HPDE6-E6E7 (cell line): ENCODE measurements at regions not wholly inside any gene's neighbourhood (a gene's known extent, or its start where the extent isn't known, plus 50 kb on each side); places are given as distances from the start of the nearest gene placed in this dataset.
A peak's percentile ranks its signal among the peaks of the same experiment; 100 is the strongest.

ENCODE experiments used
- DNase-seq: peaks from one replicate; pipeline ENCODE4 v3.0.0; 2011; ENCODE audit warnings: missing footprints; ENCODE audit errors: extremely low spot score

DNA sequence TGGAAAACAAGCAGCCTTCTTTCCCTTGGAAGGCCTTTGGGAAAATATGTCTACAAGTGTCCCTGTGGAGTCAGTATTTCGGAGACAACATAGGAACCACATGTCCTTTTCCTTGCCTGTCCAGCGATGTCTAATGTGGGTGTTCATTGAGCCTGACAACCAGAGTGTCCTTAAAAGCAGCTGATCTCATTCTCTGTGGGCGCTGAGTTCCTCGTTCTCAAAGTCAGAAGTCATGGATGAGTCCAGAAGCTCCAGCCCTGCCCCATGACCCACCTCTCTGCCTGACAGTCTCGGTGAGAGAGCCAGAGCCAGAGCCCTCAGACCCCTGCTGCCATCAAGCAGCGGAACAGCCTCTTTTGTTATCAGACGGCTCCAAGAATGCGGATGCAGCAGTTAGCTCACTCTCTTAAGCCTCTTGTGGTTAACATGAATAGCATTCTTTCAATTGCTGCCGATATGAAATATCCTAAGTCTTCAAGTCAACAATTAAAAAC, 329.2 kb downstream of the TGFB2 start:
- DNase-seq, result peak; percentile 35

DNA sequence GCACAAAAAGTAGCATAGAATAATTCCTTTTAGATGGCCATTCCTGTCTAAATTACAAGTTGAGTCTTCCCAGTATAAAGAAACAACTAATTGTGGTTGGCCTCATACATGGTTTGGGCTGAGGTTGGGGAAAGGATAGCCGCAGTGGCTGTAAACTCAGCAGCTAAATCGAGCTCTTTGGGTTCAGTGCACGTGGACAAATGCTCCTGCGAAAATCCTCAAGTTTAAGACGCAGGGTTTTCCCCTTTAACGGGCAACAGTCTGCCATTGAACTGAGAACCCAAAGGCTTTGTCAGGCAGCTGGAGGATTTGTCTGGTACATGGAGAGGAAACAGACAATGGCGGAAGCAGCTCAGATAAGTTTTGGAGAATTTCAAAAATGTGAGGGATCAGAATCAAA, 331.9 kb downstream of the TGFB2 start:
- DNase-seq, result no peak

DNA sequence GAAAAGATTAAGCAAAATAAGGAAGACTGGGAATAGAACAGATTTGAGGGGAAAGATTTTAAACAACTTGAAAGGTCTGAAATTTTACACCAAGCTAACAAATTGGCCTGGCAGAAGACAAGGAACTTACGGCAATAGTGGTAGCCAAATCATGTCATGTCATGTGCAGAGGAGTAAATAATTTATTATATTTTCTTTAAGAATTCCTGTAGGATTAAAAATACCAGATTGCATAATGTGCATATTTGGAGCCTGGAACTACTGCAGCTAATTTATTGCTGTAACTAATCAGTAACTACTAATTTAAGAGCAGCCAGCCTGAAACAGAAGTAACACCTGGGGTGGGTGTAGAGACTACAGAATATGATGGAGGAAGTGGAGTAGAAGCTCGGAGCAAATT, 334.3 kb downstream of the TGFB2 start:
- no peak for DNase-seq

DNA sequence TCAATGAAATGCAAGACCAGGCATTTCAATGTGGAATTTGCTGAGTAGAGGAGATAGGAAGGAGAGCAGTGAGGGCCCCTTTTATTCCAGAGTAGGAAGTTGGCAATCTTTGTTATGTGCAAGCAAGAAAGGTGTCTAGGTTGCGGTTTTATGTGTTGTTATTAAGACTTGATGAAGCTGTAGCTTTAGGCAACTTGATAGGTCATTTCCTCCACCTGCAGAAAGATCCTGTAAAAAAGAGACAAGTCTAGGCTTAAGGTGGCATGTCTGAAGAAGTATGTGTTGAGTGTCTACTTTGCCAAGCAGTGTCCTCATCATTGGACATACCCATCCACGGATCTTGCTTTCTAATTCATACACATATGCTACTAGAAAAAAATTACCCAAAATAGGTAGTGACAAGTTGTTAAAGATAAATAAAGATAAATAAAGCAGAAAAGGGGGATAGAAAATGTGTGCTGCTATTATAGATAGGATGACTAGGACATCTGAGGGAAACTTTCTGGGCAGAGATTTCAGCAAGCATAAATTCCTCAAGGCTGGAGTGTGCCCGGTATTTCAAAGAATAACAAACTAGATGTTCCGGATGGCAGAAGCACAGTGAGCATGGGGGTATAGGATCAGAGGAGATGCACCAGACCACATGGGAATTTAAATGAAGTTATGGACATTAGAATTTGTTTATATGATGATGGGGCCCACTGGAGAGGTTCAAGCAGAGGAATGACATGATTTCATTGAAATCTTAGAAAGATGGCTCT, 335.0 kb downstream of the TGFB2 start:
- no peak for DNase-seq

DNA sequence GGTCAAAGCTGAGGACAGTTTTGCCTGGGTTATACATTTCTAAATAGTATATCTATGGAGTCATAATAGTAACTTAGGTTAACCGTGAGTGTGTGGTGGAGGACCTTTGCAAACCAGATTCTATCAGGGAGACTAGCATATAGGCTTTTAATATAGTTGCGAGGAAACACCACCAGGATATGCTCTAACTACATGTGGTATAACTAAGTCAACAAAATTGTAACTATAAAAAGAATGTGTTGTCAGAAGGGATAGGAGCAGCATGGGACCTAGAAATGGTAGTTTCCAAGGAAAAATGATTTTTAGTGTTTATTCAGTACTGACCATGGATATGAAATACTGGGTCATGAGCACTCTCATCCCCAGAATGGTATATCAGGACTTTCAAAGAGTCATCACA, 338.1 kb downstream of the TGFB2 start:
- DNase-seq, result no peak

- DNase-seq, result no peak
Observed at GRCh38 chr1:218686258-218686657, 341.1 kb downstream of the TGFB2 start.

DNA sequence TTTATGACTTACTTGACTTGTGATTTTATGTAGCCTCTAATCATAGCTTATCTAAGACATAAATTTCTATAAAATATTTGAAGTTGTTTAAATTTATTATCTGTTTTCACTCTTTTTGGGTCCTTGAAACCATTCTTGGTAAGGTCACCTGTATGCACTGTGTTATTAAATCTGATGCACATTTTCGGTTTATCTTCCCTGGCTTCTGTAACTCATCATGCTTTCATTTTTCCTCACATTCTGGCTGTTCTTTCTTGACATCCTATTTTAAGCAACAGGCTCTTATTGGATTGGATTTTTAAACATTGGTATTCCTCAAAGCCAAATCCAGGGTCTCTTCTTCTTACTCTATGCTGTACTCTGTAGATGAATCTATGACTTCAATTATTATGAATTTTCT, 341.6 kb downstream of the TGFB2 start:
- no peak for DNase-seq

DNA sequence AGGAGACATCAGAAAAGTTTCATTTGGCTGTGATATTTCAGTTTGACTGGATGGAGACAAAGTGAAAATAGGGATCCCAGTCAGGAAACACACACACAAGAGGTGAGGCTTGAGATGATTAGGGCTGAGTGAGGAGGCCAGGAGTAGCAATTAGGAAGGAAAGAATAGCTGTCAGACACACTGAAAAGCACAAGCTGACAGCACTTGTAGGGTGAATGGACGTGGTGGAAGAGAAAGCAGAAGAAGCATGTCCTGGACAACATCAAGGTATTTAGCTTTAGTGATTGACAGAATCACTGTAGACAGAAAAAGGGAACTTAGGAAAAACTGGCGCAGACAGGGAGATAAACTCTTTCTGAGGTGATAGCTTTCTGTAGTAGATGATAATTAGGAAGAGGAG, 347.7 kb downstream of the TGFB2 start:
- DNase-seq, result no peak

GRCh38 chr1:218693599-218693998, 348.5 kb downstream of the TGFB2 start:
- DNase-seq, result no peak

- DNase-seq, result no peak
Observed at GRCh38 chr1:218694085-218694484, 348.9 kb downstream of the TGFB2 start.

- no peak for DNase-seq
Observed at GRCh38 chr1:218694636-218695035, 349.5 kb downstream of the TGFB2 start.

- DNase-seq, result no peak
Observed at GRCh38 chr1:218695525-218695924, 350.4 kb downstream of the TGFB2 start.

GRCh38 chr1:218698141-218698540, 353.0 kb downstream of the TGFB2 start:
- DNase-seq, result no peak

- no peak for DNase-seq
Observed at GRCh38 chr1:218699421-218699820, 354.3 kb downstream of the TGFB2 start.

DNA sequence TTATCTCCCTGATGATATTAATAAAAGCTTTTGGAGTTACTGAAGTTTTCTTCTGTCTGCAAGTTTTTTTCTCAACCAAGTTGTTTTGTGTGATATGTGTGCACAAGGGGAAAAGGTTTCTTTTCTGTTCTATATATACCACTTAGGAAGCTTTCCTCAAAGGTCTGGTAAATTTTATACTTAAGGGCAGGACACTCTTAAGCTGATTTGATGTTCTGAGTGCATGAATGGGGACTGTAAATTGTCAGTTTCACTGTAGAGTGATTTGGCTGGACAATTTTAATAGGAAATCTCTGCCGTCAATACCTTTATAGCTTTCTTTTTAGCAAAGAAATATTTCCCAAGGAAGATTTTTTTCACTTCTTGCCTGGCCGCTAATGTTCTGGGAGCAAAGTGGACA, 354.7 kb downstream of the TGFB2 start:
- DNase-seq, result no peak

DNA sequence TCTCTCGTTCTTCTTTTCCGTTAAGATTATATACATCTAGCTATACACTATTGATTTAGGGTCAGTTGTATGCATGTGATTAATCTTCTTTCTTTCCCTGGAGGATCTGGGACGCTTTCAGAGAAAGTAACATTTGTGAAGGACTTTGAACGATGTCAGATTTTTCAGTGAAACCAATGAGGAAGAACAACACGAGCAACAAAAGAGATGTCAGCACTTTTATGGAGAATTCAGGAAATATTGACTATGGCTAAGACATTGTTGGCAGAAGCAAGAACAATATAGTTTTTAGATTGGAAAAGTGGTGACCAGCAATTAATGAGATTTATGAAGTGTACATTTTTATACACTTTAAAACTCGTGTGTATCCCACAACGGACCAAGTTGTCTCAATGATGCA, 355.5 kb downstream of the TGFB2 start:
- no peak for DNase-seq

- DNase-seq, result no peak
Observed at GRCh38 chr1:218701131-218701530, 356.0 kb downstream of the TGFB2 start.

GRCh38 chr1:218702775-218703174, 357.6 kb downstream of the TGFB2 start:
- no peak for DNase-seq

DNA sequence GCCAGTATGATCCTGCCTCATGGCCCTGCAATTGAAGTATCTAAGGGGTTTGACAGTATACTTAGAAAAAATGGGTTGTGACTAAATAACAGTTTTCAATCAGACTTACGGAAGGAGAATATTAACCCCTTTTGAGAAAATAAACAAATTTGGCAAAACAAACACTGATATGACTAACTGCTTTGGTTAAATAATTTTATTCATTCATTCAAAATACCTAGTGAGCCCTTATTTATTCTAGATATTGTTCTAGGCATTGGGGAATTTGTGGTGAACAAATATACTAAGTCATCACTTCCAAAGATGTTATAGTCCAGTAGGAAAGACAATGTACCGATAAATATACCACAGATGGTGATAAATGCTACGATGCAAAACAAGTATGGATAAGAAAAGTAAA, 358.7 kb downstream of the TGFB2 start:
- DNase-seq, result no peak

DNA sequence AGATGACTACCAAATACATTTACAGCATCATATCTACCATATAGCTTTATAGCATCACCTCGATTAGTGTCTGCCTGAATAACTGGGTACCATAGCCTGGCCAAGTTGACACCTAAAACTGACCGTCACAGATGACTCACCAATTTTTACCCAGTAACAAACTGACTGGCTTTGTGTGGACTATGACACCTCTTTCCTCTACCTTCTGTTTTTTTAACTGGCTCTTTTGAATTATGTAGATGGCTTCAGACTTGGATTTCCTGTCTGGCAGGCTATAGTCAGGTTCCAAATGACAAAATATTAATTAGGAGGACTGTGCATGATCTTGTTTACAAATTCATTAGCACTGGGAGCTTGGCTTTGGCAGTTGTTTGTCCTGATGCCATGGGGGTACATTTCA, 360.3 kb downstream of the TGFB2 start:
- DNase-seq, result no peak

DNA sequence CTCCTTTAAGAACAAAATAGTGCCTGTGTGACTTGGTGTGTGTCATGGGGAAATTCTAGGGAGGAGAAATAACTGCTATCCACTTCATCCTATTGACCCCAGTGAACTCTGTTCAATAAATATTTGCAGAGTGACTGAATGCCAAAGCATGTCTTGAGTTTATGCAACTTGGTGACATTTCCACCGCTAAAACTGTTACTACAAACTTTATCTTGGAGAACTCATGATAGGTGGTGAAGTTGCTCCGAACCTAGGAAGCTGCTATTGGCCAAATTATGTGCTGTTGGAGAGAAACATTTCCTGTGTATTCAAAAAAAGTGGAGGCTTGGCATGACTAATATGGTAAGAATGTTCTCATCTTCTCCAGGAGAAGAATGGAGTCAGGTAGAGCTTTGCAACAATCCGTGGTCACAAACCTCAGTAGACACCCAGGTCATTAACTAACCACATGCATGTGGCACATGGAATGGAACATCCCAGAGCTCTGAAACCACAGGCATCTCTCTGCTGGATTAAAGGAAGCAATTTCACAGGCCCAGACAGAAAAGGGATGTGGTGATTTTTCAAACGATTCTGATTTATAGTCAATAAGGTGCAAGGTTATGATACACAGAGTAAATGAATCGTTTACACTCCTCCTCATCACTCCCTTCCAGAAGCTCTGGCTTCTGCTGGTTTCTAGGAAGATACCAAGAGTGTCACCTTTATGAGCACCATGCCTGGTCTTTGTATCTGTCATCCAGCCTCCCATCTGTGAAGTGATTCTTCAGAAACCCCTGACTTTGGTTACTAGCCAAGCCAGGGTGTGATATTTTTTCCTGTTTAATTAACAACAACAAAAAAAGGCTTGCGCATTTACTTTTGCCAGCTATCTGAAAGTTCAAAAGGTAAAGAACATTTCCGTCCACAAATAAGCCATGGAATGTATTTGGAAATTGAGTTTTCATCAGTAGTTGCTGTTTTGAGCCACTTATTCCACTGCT, 361.1 kb downstream of the TGFB2 start:
- peak; percentile 59 for DNase-seq

DNA sequence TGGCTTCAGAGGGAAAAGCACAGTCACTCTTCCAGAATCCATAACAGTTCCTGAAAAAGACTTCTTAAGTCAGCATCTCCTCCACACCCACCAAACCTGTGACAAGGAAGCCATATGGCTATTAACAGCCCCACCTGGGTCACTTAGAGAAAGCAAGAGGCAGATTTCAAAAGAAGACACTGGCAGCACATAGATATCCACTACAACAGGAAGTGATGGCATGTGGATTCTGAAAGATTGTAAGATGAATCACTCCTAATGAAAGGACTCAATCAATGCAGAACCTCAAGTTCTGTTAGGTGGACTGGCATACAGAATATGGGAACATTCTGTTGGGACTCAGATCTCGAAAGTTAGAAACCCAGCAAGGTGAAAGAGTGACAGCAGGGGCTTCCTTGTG, 365.9 kb downstream of the TGFB2 start:
- DNase-seq, result no peak
